ENCODE measurements at regions not wholly inside any gene's neighbourhood (a gene's known extent, or its start where the extent isn't known, plus 50 kb on each side); places are given as distances from the start of the nearest gene placed in this dataset.

DNA sequence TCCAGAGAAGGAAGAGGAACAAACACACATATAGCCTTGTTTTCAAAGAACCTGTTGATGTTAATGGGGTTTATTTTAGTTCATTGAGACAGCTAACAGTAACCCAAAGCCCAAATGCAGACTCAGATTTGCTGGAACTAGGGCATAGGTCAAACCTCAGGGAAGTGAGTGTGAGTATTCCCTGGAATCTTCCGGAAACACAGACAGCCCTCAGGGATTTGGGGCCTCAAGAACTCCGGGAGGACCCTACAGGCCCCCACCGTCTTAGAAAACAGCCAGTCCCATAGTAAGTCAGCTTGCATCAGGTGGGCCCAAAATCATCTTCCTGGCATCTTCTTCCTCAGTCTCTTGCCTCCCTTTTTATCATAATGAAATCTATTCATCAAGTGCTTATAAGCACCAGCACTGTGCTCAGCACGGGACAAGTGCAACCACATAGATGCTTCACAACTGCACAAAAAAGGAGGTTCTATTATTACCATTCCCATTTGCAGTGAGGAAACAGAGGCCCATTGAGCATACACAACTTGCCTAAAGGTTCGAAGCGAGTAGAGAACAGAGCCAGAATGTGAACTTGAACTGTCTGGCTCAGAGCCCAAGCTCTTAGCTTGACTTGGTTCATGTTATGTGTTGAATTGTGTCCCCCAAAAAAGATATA is 50.2 kb upstream of the BCL11A start:
- no peak overlapping the region for H3K27ac ChIP-seq
- H3K4me3 ChIP-seq = no peak overlapping the region
- no peaks in the 10 kb centered on the region for H3K9me3 ChIP-seq
- DNase-seq = no peak
- intact Hi-C loops (cut with DNase I) = no loop called here
- ATAC-seq = no peak
- H3K36me3 ChIP-seq = no peaks in the 10 kb centered on the region
- no peaks in the 10 kb centered on the region for H3K4me1 ChIP-seq
- no peaks in the 10 kb centered on the region for H3K27me3 ChIP-seq
- TF ChIP-seq, protein P1, sequence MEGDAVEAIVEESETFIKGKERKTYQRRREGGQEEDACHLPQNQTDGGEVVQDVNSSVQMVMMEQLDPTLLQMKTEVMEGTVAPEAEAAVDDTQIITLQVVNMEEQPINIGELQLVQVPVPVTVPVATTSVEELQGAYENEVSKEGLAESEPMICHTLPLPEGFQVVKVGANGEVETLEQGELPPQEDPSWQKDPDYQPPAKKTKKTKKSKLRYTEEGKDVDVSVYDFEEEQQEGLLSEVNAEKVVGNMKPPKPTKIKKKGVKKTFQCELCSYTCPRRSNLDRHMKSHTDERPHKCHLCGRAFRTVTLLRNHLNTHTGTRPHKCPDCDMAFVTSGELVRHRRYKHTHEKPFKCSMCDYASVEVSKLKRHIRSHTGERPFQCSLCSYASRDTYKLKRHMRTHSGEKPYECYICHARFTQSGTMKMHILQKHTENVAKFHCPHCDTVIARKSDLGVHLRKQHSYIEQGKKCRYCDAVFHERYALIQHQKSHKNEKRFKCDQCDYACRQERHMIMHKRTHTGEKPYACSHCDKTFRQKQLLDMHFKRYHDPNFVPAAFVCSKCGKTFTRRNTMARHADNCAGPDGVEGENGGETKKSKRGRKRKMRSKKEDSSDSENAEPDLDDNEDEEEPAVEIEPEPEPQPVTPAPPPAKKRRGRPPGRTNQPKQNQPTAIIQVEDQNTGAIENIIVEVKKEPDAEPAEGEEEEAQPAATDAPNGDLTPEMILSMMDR (IDR thresholded peaks at IDR 0.05) = no peak

DNA sequence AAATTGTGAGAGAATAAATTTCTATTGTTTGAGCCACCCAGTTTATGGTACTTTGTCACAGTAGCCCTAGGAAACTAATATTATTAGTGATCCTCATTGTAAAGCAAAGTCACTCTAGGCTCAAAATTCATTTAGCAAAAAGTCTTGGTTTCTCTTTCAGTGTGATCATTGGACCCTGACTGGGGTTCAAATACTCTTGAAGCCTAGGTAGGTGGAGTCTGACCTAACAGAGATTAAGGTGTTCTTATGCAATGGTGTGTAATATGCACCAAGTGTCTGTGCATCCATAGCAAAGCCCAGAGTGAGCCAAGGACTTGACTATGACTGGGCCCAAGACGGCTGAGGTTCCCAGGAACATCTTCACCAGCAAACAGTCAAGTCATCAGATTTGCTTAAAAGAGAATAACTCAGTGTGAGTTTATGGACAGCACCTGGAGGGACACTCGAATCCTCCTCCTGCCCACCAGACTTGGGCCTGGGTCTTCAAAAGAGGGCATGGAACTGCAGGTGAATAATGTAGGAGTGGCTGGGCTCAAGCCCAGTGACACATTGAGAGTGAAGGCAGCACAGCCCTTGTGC is 51.1 kb upstream of the BCL11A start:
- no peak for ATAC-seq
- Histone ChIP-seq H3K27me3 (no peaks in the 10 kb centered on the region), H3K4me3 (no peak overlapping the region), H3K4me1 (no peaks in the 10 kb centered on the region), H3K9me3 (no peaks in the 10 kb centered on the region), H3K36me3 (no peaks in the 10 kb centered on the region), H3K27ac (no peak overlapping the region)
- TF ChIP-seq, protein P1 (IDR thresholded peaks at IDR 0.05) = no peak
- intact Hi-C loops (cut with DNase I) = no loop called here
- DNase-seq = no peak

DNA sequence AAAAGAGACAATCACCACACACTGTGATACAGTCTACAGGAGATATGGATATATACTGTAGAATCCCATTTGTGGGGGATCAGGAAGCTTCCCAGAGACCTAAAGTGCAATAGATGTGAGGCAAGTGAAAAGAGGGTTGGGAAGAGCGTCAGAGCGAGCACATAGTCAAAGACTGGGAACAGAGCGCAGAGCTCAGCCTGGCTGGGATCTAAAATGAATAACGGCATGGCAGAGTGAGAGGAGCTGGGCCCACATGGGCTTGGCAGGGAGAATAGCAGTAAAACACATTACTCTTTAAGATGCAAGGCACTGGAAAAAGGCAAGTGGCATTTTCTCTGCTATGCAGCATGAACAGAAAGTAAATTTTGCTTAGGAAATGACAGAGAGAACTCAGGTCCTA is 52.4 kb upstream of the BCL11A start:
- no peaks in the 10 kb centered on the region for H3K4me1 ChIP-seq
- H3K4me3 ChIP-seq = no peak overlapping the region
- no peak overlapping the region for H3K27ac ChIP-seq
- H3K27me3 ChIP-seq = no peaks in the 10 kb centered on the region
- H3K9me3 ChIP-seq = no peaks in the 10 kb centered on the region
- TF ChIP-seq, protein P1 (IDR thresholded peaks at IDR 0.05) = no peak
- no peak for DNase-seq
- intact Hi-C loops (cut with DNase I) = no loop called here
- no peak for ATAC-seq
- H3K36me3 ChIP-seq = no peaks in the 10 kb centered on the region

DNA sequence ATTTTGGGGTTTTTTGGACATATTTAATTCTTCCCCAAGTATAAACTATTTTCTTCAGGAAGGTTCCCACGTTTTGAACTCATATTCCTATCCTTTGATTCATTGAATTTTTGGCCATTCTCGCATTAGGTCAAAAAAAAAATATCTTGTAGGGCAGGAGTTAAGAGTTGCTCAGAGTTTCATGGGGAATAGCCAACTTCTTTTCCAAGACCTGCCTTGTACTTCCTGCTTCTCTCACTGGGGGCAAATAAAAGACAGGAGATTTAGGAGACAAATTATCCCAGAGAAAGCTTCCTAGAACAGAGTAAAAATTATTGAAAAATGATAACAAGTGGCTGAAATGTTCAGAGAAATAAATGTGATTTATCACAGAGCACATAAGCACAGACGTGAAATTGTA is 55.2 kb upstream of the BCL11A start:
- TF ChIP-seq, protein P1 (IDR thresholded peaks at IDR 0.05) = no peak
- Histone ChIP-seq H3K4me1 (no peaks in the 10 kb centered on the region), H3K36me3 (no peaks in the 10 kb centered on the region), H3K9me3 (no peaks in the 10 kb centered on the region), H3K4me3 (no peak overlapping the region), H3K27ac (no peak overlapping the region), H3K27me3 (no peaks in the 10 kb centered on the region)
- DNase-seq (no peak), ATAC-seq (no peak)
- intact Hi-C loops (cut with DNase I) = no loop called here

DNA sequence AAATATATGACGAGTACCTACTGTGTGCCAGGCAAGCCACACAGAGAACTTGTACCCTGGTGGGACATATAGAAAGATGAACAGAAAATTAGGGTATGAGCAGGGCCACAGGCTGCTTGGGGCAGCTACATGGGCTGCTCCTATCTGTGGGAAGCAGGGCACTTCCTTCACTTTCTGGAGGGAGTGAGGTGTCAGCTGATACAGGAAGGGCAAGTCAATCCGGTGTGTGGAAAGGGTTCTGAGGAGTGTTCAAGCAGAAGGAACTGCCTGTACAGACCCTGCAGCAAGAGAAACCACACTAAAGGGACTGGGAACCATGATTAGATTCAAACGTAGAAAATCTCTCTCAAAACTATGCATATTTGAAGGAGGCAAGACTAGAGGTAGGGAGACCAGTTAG is 58.6 kb upstream of the BCL11A start:
- DNase-seq = no peak
- intact Hi-C loops (cut with DNase I) = no loop called here
- no peaks in the 10 kb centered on the region for H3K9me3 ChIP-seq
- H3K27me3 ChIP-seq = no peaks in the 10 kb centered on the region
- H3K4me3 ChIP-seq = no peak overlapping the region
- TF ChIP-seq, protein P1 (IDR thresholded peaks at IDR 0.05) = no peak
- no peaks in the 10 kb centered on the region for H3K4me1 ChIP-seq
- peak; percentile 72 for ATAC-seq
- H3K27ac ChIP-seq = no peak overlapping the region
- H3K36me3 ChIP-seq = no peaks in the 10 kb centered on the region

Data from upper lobe of right lung (tissue), 1 donor.